IPS-15b (cell line): ENCODE measurements at regions not wholly inside any gene's neighbourhood (a gene's known extent, or its start where the extent isn't known, plus 50 kb on each side); places are given as distances from the start of the nearest gene placed in this dataset.

Experiments used
- H3K27me3 ChIP-seq: one replicate; pipeline ENCODE4 v1.6.1; 2013; ENCODE audit warnings: low read length; ENCODE audit not compliant: control insufficient read depth, insufficient read depth
- H3K36me3 ChIP-seq: one replicate; pipeline ENCODE4 v1.6.1; 2013; ENCODE audit warnings: low read length; ENCODE audit not compliant: control insufficient read depth, insufficient read depth
- H3K4me1 ChIP-seq: one replicate; pipeline ENCODE4 v1.6.1; 2013; ENCODE audit warnings: mild to moderate bottlenecking, low read length; ENCODE audit not compliant: control insufficient read depth, insufficient read depth
- H3K4me3 ChIP-seq: one replicate; pipeline ENCODE4 v1.5.1; 2013; ENCODE audit warnings: low read depth, low read length
- H3K9ac ChIP-seq: one replicate; pipeline ENCODE4 v1.6.1; 2013; ENCODE audit warnings: low read depth, mild to moderate bottlenecking, low read length
- H3K9me3 ChIP-seq: one replicate; pipeline ENCODE4 v1.6.1; 2013; ENCODE audit warnings: mild to moderate bottlenecking, low read length; ENCODE audit not compliant: control insufficient read depth, insufficient read depth

- H3K9ac ChIP-seq, result no peak overlapping the region
- H3K4me1 ChIP-seq, result no peaks in the 10 kb centered on the region
- H3K36me3 ChIP-seq, result no peaks in the 10 kb centered on the region
- H3K9me3 ChIP-seq, result no peaks in the 10 kb centered on the region
- no peak overlapping the region for H3K4me3 ChIP-seq
- no peaks in the 10 kb centered on the region for H3K27me3 ChIP-seq
Measured at GRCh38 chr10:128362514-128362913, 236.3 kb upstream of the MKI67 start.

DNA sequence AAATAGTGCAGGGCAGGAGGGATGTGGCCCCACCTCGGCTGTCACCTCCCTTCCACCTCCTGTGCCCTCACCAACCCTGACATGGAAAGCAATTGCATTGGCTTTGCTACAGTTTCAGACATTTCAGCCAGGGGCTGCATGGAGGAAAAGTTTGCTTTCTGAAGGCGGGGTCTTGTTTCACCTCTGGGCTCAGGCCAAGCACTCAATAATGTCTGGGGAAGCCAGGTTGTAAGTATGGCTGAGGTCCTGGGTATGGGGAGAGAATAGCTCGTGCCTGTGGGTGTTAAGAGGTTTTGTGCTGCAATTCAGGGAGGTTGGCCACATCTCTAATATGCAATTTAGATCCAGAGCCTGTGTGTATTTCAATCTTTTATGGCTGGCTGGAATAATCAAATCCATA, 238.4 kb upstream of the MKI67 start:
- no peaks in the 10 kb centered on the region for H3K27me3 ChIP-seq
- H3K9ac ChIP-seq, result no peak overlapping the region
- H3K9me3 ChIP-seq, result no peaks in the 10 kb centered on the region
- H3K4me3 ChIP-seq, result no peak overlapping the region
- H3K36me3 ChIP-seq, result no peaks in the 10 kb centered on the region
- no peaks in the 10 kb centered on the region for H3K4me1 ChIP-seq

GRCh38 chr10:128365156-128365725, 239.0 kb upstream of the MKI67 start:
- Histone ChIP-seq H3K27me3 (no peaks in the 10 kb centered on the region), H3K4me1 (no peaks in the 10 kb centered on the region), H3K9ac (no peak overlapping the region), H3K36me3 (no peaks in the 10 kb centered on the region), H3K9me3 (no peaks in the 10 kb centered on the region), H3K4me3 (no peak overlapping the region)

DNA sequence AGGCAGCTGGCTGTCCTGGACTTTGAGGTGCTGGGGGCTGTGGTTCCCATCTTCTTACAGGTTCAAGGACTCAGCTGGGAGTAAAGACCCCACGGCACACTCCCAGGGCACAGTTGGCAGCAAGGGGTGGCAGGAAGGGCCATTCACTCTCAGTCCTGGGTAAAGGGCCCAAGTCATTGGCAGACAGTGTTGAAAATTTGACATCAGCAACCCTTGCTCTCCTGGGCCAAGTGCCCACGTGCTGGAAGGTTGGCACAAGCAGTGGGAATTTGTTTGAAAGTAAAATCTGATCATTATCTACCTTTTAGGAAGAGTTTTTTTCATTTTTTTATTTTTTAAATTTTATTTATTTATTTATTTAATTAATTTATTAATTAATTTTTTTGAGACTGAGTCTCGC, 241.6 kb upstream of the MKI67 start:
- Histone ChIP-seq H3K9me3 (no peaks in the 10 kb centered on the region), H3K36me3 (no peaks in the 10 kb centered on the region), H3K4me1 (no peaks in the 10 kb centered on the region), H3K27me3 (no peaks in the 10 kb centered on the region), H3K9ac (no peak overlapping the region), H3K4me3 (no peak overlapping the region)

DNA sequence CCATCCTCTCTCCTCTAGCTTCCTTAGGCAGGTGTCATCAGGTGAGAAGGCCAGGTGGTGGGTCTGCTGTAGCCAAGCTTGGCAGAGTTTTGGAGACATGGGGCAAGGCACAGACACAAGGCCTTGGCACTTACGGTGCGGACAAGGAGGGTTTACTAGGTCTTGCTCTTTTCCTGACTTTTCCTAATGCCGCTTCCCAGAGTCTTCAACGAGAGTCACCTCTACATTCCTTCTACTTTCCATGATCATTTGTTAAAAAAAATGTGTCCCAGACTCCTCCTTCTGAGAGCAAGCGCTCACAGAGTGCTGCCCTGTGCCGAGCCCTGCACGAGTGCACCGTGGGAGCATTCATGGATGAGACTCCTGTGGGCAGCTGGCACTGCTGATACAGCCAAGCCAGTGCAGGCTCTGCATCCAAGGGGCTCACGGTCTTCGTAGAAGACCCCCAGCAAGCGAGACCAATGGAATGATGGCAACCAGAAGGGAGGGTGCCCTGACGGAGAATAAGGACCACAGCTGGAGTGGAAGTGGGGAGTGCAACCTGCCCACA, 243.0 kb upstream of the MKI67 start:
- no peaks in the 10 kb centered on the region for H3K4me1 ChIP-seq
- no peaks in the 10 kb centered on the region for H3K36me3 ChIP-seq
- no peak overlapping the region for H3K9ac ChIP-seq
- H3K9me3 ChIP-seq, result no peaks in the 10 kb centered on the region
- H3K27me3 ChIP-seq, result no peaks in the 10 kb centered on the region
- no peak overlapping the region for H3K4me3 ChIP-seq

DNA sequence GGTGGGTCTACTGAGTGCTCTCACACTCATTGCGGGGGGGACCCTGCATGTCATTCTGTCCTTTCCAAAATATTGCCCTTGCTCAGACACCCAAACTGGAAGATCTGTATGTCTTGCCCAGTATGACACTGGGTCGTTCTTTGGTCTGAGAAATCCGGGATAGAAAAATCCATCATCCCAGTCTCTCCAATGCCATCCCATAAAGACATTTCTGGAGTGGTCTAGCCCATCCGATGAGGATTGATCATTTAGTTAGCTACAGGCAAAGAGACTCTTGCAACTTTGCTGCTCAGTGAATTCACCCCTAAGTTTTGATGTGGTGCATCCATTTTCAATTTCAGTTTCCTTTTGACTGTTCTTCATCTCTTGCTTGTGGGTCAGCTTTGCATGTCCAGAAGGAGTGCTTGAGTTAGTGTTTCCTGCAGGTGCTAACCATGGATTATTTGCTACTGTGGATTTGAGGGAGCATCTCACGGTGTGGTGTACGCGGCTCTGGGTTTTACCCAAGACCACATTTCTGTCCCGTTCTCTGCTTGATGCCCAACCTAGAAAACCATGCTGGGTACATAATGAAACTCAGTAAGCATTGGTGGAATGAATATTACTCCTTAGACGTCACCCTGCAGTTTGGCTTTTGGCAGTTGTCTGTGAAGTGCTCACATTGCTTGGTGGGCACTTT, 247.0 kb upstream of the MKI67 start:
- H3K36me3 ChIP-seq, result no peaks in the 10 kb centered on the region
- no peak overlapping the region for H3K4me3 ChIP-seq
- no peaks in the 10 kb centered on the region for H3K27me3 ChIP-seq
- H3K9me3 ChIP-seq, result no peaks in the 10 kb centered on the region
- H3K4me1 ChIP-seq, result no peaks in the 10 kb centered on the region
- no peak overlapping the region for H3K9ac ChIP-seq

- no peaks in the 10 kb centered on the region for H3K36me3 ChIP-seq
- no peak overlapping the region for H3K4me3 ChIP-seq
- no peaks in the 10 kb centered on the region for H3K27me3 ChIP-seq
- H3K9me3 ChIP-seq, result no peaks in the 10 kb centered on the region
- no peak overlapping the region for H3K9ac ChIP-seq
- H3K4me1 ChIP-seq, result no peaks in the 10 kb centered on the region
Measured at GRCh38 chr10:128373831-128374230, 247.6 kb upstream of the MKI67 start.

DNA sequence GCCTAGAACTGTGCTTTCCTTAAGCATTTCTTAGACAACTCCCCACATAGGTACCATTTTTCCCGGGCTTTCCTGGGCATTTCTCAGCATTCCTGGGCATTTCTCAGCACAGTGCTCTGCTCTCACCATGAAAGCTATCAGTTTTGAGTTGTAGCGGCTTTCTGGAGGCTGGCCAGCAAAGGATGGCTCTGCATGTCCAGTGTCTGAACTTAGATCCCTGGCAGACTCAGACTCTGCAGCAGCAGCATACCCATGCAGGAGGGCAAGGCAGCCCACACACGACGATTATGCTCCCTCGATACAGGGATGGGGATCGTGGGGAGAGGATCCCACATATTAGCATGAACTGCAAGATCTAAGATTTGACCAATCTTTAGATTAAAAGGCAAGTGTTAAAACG, 248.9 kb upstream of the MKI67 start:
- H3K27me3 ChIP-seq, result no peaks in the 10 kb centered on the region

GRCh38 chr10:128377364-128377987, 251.3 kb upstream of the MKI67 start:
- Histone ChIP-seq H3K4me1 (no peaks in the 10 kb centered on the region), H3K9me3 (no peaks in the 10 kb centered on the region), H3K9ac (no peak overlapping the region), H3K4me3 (no peak overlapping the region), H3K27me3 (no peaks in the 10 kb centered on the region), H3K36me3 (no peaks in the 10 kb centered on the region)

More for the DNA sequence above, 248.9 kb upstream of the MKI67 start:
- Histone ChIP-seq H3K9me3 (no peaks in the 10 kb centered on the region), H3K36me3 (no peaks in the 10 kb centered on the region), H3K4me1 (no peaks in the 10 kb centered on the region), H3K9ac (no peak overlapping the region), H3K4me3 (no peak overlapping the region)

- H3K36me3 ChIP-seq, result no peaks in the 10 kb centered on the region
- H3K27me3 ChIP-seq, result no peaks in the 10 kb centered on the region
- no peak overlapping the region for H3K4me3 ChIP-seq
- no peaks in the 10 kb centered on the region for H3K9me3 ChIP-seq
- no peaks in the 10 kb centered on the region for H3K4me1 ChIP-seq
- no peak overlapping the region for H3K9ac ChIP-seq
Measured at GRCh38 chr10:128377988-128378387, 251.8 kb upstream of the MKI67 start.

DNA sequence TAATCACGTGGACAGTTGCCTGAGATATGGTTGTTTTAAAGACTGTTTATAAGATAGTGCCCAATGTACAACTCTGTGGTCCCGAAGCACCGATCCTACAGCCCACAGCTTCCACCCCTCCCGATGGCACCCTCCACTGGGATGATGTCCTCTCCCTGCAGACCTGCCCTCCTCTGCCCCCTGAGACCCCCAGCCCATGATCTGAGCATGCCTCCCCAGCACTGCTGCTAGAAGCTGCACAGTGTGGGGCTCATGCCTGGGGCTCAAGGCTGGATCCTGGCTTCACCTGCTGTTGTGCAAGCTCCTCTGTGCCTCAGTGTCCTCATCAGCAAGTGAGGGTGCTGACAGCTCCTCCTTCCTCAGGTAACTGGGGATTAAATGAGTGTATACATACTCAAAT, 254.7 kb upstream of the MKI67 start:
- H3K27me3 ChIP-seq, result no peaks in the 10 kb centered on the region
- no peak overlapping the region for H3K4me3 ChIP-seq

DNA sequence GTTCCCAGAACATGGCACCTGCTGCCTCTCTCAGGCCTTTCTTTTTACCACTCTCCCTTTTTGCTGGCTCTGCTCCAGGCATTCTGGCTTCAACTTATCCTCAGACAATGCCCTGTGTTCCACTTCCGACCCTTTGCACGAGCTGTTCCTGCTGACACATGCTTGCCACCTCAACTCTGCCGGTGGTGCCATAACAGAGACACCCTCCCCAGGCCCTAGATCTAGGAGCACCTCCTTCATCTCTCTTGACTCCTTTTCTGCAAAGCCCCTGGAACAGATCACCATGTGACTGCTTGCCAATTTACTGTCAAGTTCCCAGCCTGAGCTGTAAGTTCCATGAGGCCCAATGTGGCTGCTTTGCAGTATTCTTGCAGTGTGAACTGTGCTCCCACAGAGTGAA, 256.0 kb upstream of the MKI67 start:
- Histone ChIP-seq H3K9ac (no peak overlapping the region), H3K9me3 (no peaks in the 10 kb centered on the region), H3K4me1 (no peaks in the 10 kb centered on the region), H3K36me3 (no peaks in the 10 kb centered on the region), H3K27me3 (no peaks in the 10 kb centered on the region), H3K4me3 (no peak overlapping the region)

More for the DNA sequence above, 254.7 kb upstream of the MKI67 start:
- no peaks in the 10 kb centered on the region for H3K36me3 ChIP-seq
- H3K9me3 ChIP-seq, result no peaks in the 10 kb centered on the region
- H3K4me1 ChIP-seq, result no peaks in the 10 kb centered on the region
- H3K9ac ChIP-seq, result no peak overlapping the region
